OCI-LY7 (cell line): ENCODE measurements at regions not wholly inside any gene's neighbourhood (a gene's known extent, or its start where the extent isn't known, plus 50 kb on each side); places are given as distances from the start of the nearest gene placed in this dataset.

Source experiments
- BruUV-seq: library from RNA; stranded (reverse); fragments of 400-500 nt; replicated peaks from 2 replicates; lab custom pipeline; 2021; lab: Mats Ljungman, UMichigan
- CTCF ChIA-PET: fragments of 300-600 bp; sonication (Branson Sonifier 250); formaldehyde crosslinking; loops from one replicate; lab custom pipeline; 2022; ENCODE audit warnings: antibody characterized with exemption; ENCODE audit not compliant: unreplicated experiment; lab: Charles Lee
- POLR2A ChIA-PET: fragments of 300-600 bp; sonication (Branson Sonifier 250); formaldehyde crosslinking; loops from one replicate; lab custom pipeline; 2022; ENCODE audit warnings: antibody characterized with exemption; lab: Charles Lee
- DNase-seq: peaks from one replicate; pipeline ENCODE4 v3.0.0-alpha.2; 2015; ENCODE audit warnings: low spot score
- H2AFZ ChIP-seq: fragments of 200-600 bp; sonication (generic), shearing (Covaris generic); 2 replicates; pipeline ENCODE4 v1.6.1; 2014; ENCODE audit warnings: mild to moderate bottlenecking, antibody characterized with exemption, low read length, moderate library complexity
- H3K27ac ChIP-seq: fragments of 200-600 bp; sonication (generic); 2 replicates; pipeline ENCODE4 v1.5.1; 2014; ENCODE audit warnings: mixed run types, low read depth, mild to moderate bottlenecking, moderate library complexity, low read length, inconsistent platforms; ENCODE audit not compliant: poor library complexity, severe bottlenecking
- H3K36me3 ChIP-seq: fragments of 200-600 bp; sonication (generic); 2 replicates; pipeline ENCODE4 v1.6.1; 2014; ENCODE audit warnings: mild to moderate bottlenecking, antibody characterized with exemption, low read length, moderate library complexity, mixed read lengths; ENCODE audit not compliant: insufficient read depth
- H3K4me1 ChIP-seq: fragments of 200-600 bp; sonication (generic); 2 replicates; pipeline ENCODE4 v1.5.1; 2014; ENCODE audit warnings: mild to moderate bottlenecking, low read length; ENCODE audit not compliant: insufficient read depth, poor library complexity, severe bottlenecking
- H3K4me2 ChIP-seq: fragments of 200-600 bp; sonication (generic); 2 replicates; pipeline ENCODE4 v1.6.1; 2014; ENCODE audit warnings: mild to moderate bottlenecking, low read length
- H3K4me3 ChIP-seq: fragments of 200-600 bp; sonication (generic); 2 replicates; pipeline ENCODE4 v1.5.1; 2014; ENCODE audit warnings: mild to moderate bottlenecking, low read depth, low read length; ENCODE audit not compliant: poor library complexity, severe bottlenecking
- H3K79me2 ChIP-seq: fragments of 200-600 bp; sonication (generic); 2 replicates; pipeline ENCODE4 v1.6.1; 2016; ENCODE audit warnings: low read depth, mild to moderate bottlenecking, low read length, moderate library complexity, mixed read lengths; ENCODE audit not compliant: insufficient read depth
- H3K9me2 ChIP-seq: fragments of 200-600 bp; sonication (generic); 2 replicates; pipeline ENCODE4 v1.6.1; 2016; ENCODE audit warnings: mild to moderate bottlenecking, low read length, mixed read lengths; ENCODE audit not compliant: insufficient read depth
- H3K9me3 ChIP-seq: fragments of 200-600 bp; sonication (generic); 2 replicates; pipeline ENCODE4 v1.6.1; 2014; ENCODE audit warnings: mild to moderate bottlenecking, mixed run types, low read length, mixed read lengths
- H4K20me1 ChIP-seq: fragments of 200-600 bp; sonication (generic); 2 replicates; pipeline ENCODE4 v1.6.1; 2014; ENCODE audit warnings: mild to moderate bottlenecking, antibody characterized with exemption, low read length, moderate library complexity, mixed read lengths; ENCODE audit not compliant: insufficient read depth
- CTCF ChIP-seq: fragments of 200-600 bp; sonication (generic); conservative IDR thresholded peaks from 2 replicates; pipeline ENCODE4 v1.5.1; 2014; ENCODE audit warnings: mild to moderate bottlenecking, antibody characterized with exemption, low read length, moderate library complexity, mixed read lengths
- EZH2phosphoT487 ChIP-seq: fragments of 200-600 bp; sonication (generic); IDR thresholded peaks from 2 replicates; pipeline ENCODE4 v1.6.1; 2018; ENCODE audit warnings: low read depth, borderline replicate concordance, mild to moderate bottlenecking, mixed run types, antibody characterized with exemption, low read length, moderate library complexity, mixed read lengths
- intact Hi-C: fragments of 100-400 bp; cut with micrococcal nuclease; formaldehyde crosslinking; loops from one replicate; pipeline ENCODE4 v1.10.0; 2022; ENCODE audit not compliant: unreplicated experiment

GRCh38 chrX:39542316-39542715 lies 555.4 kb downstream of the BCOR start:
- H4K20me1 ChIP-seq: no peaks in the 10 kb centered on the region
- POLR2A ChIA-PET: no interaction called here
- CTCF ChIA-PET: no interaction called here
- no peak overlapping the region for H3K4me3 ChIP-seq
- no peak overlapping the region for H3K4me2 ChIP-seq
- intact Hi-C loops: no loop called here
- no peaks in the 10 kb centered on the region for H3K36me3 ChIP-seq
- H3K4me1 ChIP-seq: no peaks in the 10 kb centered on the region
- no peak overlapping the region for H3K27ac ChIP-seq
- no peak for DNase-seq
- H2AFZ ChIP-seq: no peak overlapping the region
- no peaks in the 10 kb centered on the region for H3K79me2 ChIP-seq
- no peaks in the 10 kb centered on the region for H3K9me2 ChIP-seq
- H3K9me3 ChIP-seq: no peaks in the 10 kb centered on the region
- BruUV-seq: no TSS peak
- no peak for TF ChIP-seq CTCF
- TF ChIP-seq EZH2phosphoT487: no peak

GRCh38 chrX:39550795-39551361 lies 546.9 kb downstream of the BCOR start:
- ChIA-PET POLR2A (no interaction called here), CTCF (no interaction called here)
- Histone ChIP-seq H3K9me2 (no peaks in the 10 kb centered on the region), H3K4me3 (no peak overlapping the region), H3K79me2 (no peaks in the 10 kb centered on the region), H3K27ac (no peak overlapping the region), H2AFZ (no peak overlapping the region), H3K36me3 (no peaks in the 10 kb centered on the region), H3K4me1 (no peaks in the 10 kb centered on the region), H3K4me2 (no peak overlapping the region), H4K20me1 (no peaks in the 10 kb centered on the region), H3K9me3 (no peaks in the 10 kb centered on the region)
- TF ChIP-seq CTCF (no peak), EZH2phosphoT487 (no peak)
- intact Hi-C loops: no loop called here
- no TSS peak for BruUV-seq
- DNase-seq: no peak

- POLR2A ChIA-PET: no interaction called here
- no peaks in the 10 kb centered on the region for H3K36me3 ChIP-seq
- H3K4me2 ChIP-seq: no peak overlapping the region
- no peaks in the 10 kb centered on the region for H3K79me2 ChIP-seq
- no peak for DNase-seq
- CTCF ChIA-PET: no interaction called here
- H3K4me1 ChIP-seq: no peaks in the 10 kb centered on the region
- no peaks in the 10 kb centered on the region for H4K20me1 ChIP-seq
- H3K9me3 ChIP-seq: no peaks in the 10 kb centered on the region
- no TSS peak for BruUV-seq
- H3K9me2 ChIP-seq: no peaks in the 10 kb centered on the region
- TF ChIP-seq CTCF (no peak), EZH2phosphoT487 (no peak)
- H2AFZ ChIP-seq: no peak overlapping the region
- intact Hi-C loops: no loop called here
- no peak overlapping the region for H3K27ac ChIP-seq
- H3K4me3 ChIP-seq: no peak overlapping the region
These were observed 546.0 kb downstream of the BCOR start for GRCh38 chrX:39551762-39552161.
